ENCODE measurements at regions not wholly inside any gene's neighbourhood (a gene's known extent, or its start where the extent isn't known, plus 50 kb on each side); places are given as distances from the start of the nearest gene placed in this dataset.
"Not testable (repeated sequence)": the region's sequence is repeated elsewhere in the genome, so short reads cannot be mapped to it uniquely, and the experiment has no call there.

DNA sequence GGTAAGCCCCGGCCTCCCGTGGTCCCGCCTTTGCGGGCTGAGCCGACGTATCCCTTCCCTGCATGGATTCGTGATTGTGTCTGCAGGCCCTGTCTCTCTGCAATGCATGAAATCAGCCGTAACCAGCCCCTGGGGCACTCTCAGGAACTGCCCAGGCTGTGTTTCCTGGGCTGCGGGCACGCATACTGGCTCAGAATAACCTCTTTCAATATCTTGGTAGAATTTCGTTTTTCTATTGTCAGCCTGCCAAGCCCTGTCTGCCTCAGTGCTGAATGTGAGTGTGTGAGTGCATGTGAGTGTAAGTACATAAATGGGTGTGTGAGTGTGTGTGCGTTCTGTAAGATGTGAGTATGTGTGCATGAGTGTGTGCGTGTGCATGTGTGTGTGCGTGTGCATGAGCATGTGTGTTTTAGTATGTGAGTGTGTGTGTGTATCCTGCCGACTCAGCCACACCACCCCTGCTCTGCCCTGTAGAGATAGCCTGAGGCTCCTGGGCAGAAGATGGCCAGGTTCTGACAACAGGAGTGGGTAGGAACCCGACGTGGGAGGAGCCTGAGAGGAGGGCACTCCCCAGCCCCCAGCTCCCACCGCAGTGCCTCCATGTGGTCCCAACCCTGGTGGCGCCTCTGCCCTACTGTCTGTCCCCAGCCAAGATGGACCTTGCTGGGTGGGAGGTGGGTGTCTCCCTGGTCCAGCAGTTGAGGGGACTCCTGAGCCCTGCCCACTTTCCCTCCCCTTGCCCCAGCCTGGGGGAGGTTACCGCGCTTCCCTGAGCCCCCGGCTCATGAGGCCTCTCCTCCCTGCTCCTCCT lies 268.8 kb downstream of the ADGRD1 start:
- H3K4me1 ChIP-seq, result no peaks in the 10 kb centered on the region
- DNase-seq, result no peak
- TF ChIP-seq POLR2A (IDR thresholded peaks at IDR 0.05), result no peak
- TF ChIP-seq, protein P1, sequence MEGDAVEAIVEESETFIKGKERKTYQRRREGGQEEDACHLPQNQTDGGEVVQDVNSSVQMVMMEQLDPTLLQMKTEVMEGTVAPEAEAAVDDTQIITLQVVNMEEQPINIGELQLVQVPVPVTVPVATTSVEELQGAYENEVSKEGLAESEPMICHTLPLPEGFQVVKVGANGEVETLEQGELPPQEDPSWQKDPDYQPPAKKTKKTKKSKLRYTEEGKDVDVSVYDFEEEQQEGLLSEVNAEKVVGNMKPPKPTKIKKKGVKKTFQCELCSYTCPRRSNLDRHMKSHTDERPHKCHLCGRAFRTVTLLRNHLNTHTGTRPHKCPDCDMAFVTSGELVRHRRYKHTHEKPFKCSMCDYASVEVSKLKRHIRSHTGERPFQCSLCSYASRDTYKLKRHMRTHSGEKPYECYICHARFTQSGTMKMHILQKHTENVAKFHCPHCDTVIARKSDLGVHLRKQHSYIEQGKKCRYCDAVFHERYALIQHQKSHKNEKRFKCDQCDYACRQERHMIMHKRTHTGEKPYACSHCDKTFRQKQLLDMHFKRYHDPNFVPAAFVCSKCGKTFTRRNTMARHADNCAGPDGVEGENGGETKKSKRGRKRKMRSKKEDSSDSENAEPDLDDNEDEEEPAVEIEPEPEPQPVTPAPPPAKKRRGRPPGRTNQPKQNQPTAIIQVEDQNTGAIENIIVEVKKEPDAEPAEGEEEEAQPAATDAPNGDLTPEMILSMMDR (IDR thresholded peaks at IDR 0.05), result no peak
- no peak overlapping the region for H3K4me3 ChIP-seq
- H3K9me3 ChIP-seq, result no peaks in the 10 kb centered on the region
- no peaks in the 10 kb centered on the region for H3K27me3 ChIP-seq
- intact Hi-C loops (cut with DNase I; ENCODE audit: low total_unique reads), result no loop called here
- H3K27ac ChIP-seq, result no peak overlapping the region
- no peaks in the 10 kb centered on the region for H3K36me3 ChIP-seq

DNA sequence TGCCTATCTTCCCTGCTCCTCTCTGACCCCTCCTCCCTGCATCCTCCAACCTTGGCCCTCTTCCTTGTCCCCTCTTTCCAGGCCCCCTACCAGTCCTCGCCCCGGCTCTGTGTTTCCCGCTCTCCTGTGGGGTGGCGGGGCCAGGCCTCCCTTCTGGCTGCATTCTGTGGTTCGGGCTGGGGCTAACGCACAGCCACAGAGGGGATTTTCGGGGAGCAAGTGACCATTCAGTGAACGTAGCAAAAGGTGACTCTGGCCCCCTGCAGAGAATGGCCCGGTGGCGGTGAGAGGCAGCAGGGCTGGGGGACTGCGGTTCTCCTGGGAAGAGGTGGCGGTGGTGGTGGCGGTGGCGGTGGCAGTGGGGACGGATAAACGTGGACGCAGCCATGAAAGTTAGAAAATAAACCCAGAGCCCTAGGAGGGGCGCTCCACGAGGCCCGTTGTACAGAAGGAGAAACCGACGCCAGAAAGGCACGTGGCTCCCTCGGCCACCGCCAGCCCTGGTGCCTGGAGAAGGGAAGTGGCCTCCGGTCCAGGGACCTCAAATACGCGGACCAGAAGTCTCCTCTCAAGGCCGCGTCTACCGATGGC lies 269.6 kb downstream of the ADGRD1 start:
- Histone ChIP-seq H3K4me3 (no peak overlapping the region), H3K27me3 (no peaks in the 10 kb centered on the region), H3K36me3 (no peaks in the 10 kb centered on the region), H3K4me1 (no peaks in the 10 kb centered on the region), H3K27ac (no peak overlapping the region), H3K9me3 (no peaks in the 10 kb centered on the region)
- TF ChIP-seq POLR2A (IDR thresholded peaks at IDR 0.05), result no peak
- TF ChIP-seq, protein P1 (IDR thresholded peaks at IDR 0.05), result no peak
- DNase-seq, result peak in 1 of 2 donors; percentile 5
- intact Hi-C loops (cut with DNase I; ENCODE audit: low total_unique reads), result no loop called here

DNA sequence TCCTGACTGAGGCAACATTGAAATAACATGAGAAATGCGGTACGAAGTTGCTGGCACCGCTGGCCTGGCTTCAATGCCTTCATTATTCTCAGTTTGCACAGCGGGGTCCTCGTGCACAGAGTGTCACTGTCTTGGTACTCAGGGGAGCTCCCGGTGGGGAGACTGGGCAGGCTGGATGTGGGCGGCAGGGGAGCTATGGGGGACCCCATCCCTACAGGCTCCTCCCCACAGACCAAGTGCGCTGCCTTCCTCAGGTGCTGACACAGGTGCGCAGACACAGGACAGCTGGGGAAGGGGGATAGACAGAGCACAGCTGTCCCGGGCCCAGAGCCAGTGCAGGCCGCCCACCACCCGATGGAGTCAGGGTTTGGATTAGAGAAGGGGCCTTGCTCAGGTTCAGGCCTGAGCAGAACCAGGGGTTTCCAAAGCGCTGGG lies 270.1 kb downstream of the ADGRD1 start:
- H3K27ac ChIP-seq, result no peak overlapping the region
- intact Hi-C loops (cut with DNase I; ENCODE audit: low total_unique reads), result no loop called here
- no peaks in the 10 kb centered on the region for H3K9me3 ChIP-seq
- no peak for TF ChIP-seq POLR2A (IDR thresholded peaks at IDR 0.05)
- TF ChIP-seq, protein P1 (IDR thresholded peaks at IDR 0.05), result no peak
- no peak overlapping the region for H3K4me3 ChIP-seq
- DNase-seq, result no peak
- H3K36me3 ChIP-seq, result no peaks in the 10 kb centered on the region
- no peaks in the 10 kb centered on the region for H3K27me3 ChIP-seq
- H3K4me1 ChIP-seq, result no peaks in the 10 kb centered on the region

DNA sequence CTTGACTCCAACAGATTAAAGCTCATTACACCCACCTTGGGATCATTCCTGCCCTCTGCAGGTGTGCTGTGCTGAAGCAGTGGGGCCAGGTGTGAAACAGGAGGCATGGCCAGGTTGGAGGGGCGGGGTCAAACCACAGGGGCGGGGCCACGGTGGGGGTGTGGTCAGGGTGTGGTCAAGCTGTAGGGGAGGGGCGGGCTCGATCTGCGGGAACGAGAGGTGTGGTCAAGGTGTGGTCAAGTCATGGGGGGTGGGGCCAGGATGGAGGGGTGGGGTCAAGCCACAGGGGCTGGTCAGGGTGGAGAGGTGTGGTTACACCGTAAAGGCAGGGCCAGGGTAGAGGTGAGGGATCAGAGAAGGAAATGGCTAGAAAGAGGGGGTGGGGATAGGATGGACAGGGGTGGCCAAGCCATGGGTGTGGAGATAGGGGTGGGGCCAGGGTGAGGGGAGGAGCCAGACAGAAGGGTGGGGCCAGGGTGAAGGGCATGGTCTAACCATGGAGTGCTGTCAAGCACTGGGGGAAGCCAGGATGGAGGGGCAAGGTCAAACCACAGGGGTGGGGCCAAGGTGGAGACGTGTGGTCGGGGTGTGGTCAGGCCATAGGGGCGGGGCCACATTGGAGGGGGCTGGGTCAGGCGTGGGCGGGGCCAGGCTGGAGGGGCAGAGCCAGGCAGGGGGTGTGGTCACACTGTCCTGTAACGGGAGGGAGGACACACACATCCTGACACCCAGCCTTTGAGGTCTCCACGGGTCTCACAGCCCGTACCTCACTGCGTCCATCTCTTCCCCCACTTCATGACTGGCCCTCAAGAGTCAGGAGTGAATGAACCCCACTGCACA lies 270.7 kb downstream of the ADGRD1 start:
- H3K9me3 ChIP-seq; H3K27ac ChIP-seq; H3K4me1 ChIP-seq; DNase-seq; intact Hi-C loops (cut with DNase I; ENCODE audit: low total_unique reads); H3K27me3 ChIP-seq; H3K4me3 ChIP-seq; H3K36me3 ChIP-seq: not testable (repeated sequence)

DNA sequence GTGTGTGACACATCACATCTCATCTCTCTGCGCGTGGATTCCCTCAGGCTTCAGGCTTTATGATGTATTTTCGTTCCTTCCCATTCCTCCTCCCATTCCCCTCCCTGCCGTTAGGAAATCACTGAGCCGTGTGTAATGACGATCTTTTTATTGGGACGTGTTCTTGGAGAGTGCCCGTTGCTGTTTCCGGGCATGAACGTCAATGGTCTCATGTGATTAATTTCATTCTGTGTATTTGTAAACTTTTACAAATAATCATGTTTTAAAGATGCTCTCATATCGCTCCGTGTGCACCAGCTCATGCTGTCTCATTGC lies 271.3 kb downstream of the ADGRD1 start:
- intact Hi-C loops (cut with DNase I; ENCODE audit: low total_unique reads); DNase-seq; H3K4me1 ChIP-seq; H3K4me3 ChIP-seq; H3K27ac ChIP-seq; H3K27me3 ChIP-seq; H3K9me3 ChIP-seq; H3K36me3 ChIP-seq: not testable (repeated sequence)

Measured in uterus (tissue), 3 donors.